ENCODE measurements at regions not wholly inside any gene's neighbourhood (a gene's known extent, or its start where the extent isn't known, plus 50 kb on each side); places are given as distances from the start of the nearest gene placed in this dataset.

GRCh38 chr2:120541972-120542670 is 193.5 kb upstream of the GLI2 start:
- ChIA-PET POLR2A (no interaction called here), CTCF (no interaction called here), SMC1A (ENCODE audit: uncharacterized antibody, unreplicated experiment) (interaction anchor here (0.5 kb wide), 1 partner anchor 222 kb away, joined by 3 read pairs; no protein-coding TSS in a partner anchor), RAD21 (ENCODE audit: unreplicated experiment) (no interaction called here)
- no TSS peak for BruUV-seq (replicated peaks)
- FAIRE-seq = no peak
- TF ChIP-seq RAD21 (IDR thresholded peaks at IDR 0.05; ENCODE audit: insufficient read depth, low read depth, low read length) (no peak), BCL3 (IDR thresholded peaks at IDR 0.05; ENCODE audit: borderline replicate concordance, insufficient read depth, low read depth, low read length, poor library complexity, severe bottlenecking) (no peak), GABPA (IDR thresholded peaks at IDR 0.05; ENCODE audit: low read depth) (no peak), PKNOX1 (IDR thresholded peaks at IDR 0.05) (no peak), TARDBP (IDR thresholded peaks at IDR 0.05; ENCODE audit: borderline replicate concordance) (no peak), HDAC6 (IDR thresholded peaks at IDR 0.05; ENCODE audit: unreplicated experiment) (no peak), KLF5 (IDR thresholded peaks at IDR 0.05; ENCODE audit: partially characterized antibody) (no peak), ZNF274 (IDR thresholded peaks at IDR 0.05; ENCODE audit: insufficient read depth, insufficient read length) (no peak)
- Histone ChIP-seq H3K4me2 (ENCODE audit: control insufficient read depth, insufficient read depth) (no peak overlapping the region), H3K79me2 (ENCODE audit: control insufficient read depth, insufficient read depth, low read length) (no peaks in the 10 kb centered on the region), H3K4me1 (ENCODE audit: control insufficient read depth, insufficient read depth, low read length) (no peaks in the 10 kb centered on the region), H3K9ac (ENCODE audit: control insufficient read depth, insufficient read depth, low read length) (no peak overlapping the region), H2AFZ (ENCODE audit: control insufficient read depth, low read depth, low read length) (no peak overlapping the region), H3K36me3 (ENCODE audit: control insufficient read depth in 2 of 2, insufficient read depth in 2 of 2, low read length in 1 of 2) (no peaks in the 10 kb centered on the region), H3K27me3 (replicated peaks in 1 of 2; ENCODE audit: control insufficient read depth in 2 of 2, insufficient read depth in 2 of 2, low read length in 1 of 2) (peaks cover 0 to 7% of the 10 kb centered on the region in 2 experiments; a peak in 3 of 4 replicates), H3K9me3 (replicated peaks; ENCODE audit: control insufficient read depth, insufficient read depth, low read length) (no peaks in the 10 kb centered on the region), H4K20me1 (ENCODE audit: control insufficient read depth, insufficient read depth) (no peaks in the 10 kb centered on the region), H3K27ac (ENCODE audit: control insufficient read depth, insufficient read depth) (no peak overlapping the region), H3K4me3 (no peak overlapping the region)
- no peak for DNase-seq (ENCODE audit: low read depth, low spot score)
- in situ Hi-C loops (cut with MboI) = no loop called here
- intact Hi-C loops (cut with micrococcal nuclease; ENCODE audit: unreplicated experiment) = no loop called here
- 30% methylated on average over 7 of the region's 7 CpGs for WGBS (ENCODE audit: insufficient coverage, insufficient replicate concordance, low lambda C conversion rate, missing lambda C conversion rate)
- no peak for ATAC-seq

Measured in GM12878 (cell line).